Activated naive CD4-positive, alpha-beta T cell treated with anti-CD3 and anti-CD28 coated beads, Interleukin-2, amount 50 U/mL, for 72 hours (primary cell): ENCODE measurements at regions not wholly inside any gene's neighbourhood (a gene's known extent, or its start where the extent isn't known, plus 50 kb on each side); places are given as distances from the start of the nearest gene placed in this dataset.

Experiments
- ATAC-seq, 2 donors: fragments of 150-1000 bp; cut with Tn5 transposase; 2 replicates each; pipeline ENCODE4 v1.10.0; 2021; ENCODE audit warnings: mild to moderate bottlenecking in 2 of 2, moderate library complexity in 2 of 2
- DNase-seq, 2 donors: peaks; one replicate each; pipeline ENCODE4 v3.0.0; 2021 to 2022; ENCODE audit warnings: low spot score in 2 of 2
- H3K27ac Mint-ChIP-seq, 2 donors: one replicate each; pipeline ENCODE4 v1.8.0; 2022; ENCODE audit warnings: mild to moderate bottlenecking in 2 of 2, mixed read lengths in 2 of 2
- H3K36me3 Mint-ChIP-seq, 2 donors: one replicate each; pipeline ENCODE4 v1.8.0; 2022; ENCODE audit warnings: mixed read lengths in 2 of 2
- H3K9me3 Mint-ChIP-seq, 2 donors: one replicate each; pipeline ENCODE4 v1.8.0; 2022; ENCODE audit warnings: mixed read lengths in 2 of 2

DNA sequence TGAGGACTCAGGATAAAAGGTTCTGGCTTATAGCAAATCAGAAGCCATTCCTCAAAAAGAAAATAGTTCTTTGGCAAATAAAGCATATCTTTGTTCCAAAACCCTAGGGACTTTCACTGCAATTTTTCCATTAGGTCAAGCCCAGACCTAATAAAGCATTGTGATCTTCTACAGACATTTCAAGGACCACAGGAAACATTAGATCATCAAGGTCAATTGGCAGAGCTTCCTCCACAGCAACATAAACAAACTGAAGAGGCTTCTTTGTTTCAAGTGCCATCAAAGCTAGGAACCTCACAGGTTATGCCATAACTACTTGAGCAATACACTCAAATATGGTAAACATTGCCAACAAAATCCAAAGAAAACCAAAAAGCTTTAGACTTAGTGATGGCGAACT is 144.9 kb downstream of the ANXA5 start:
- ATAC-seq = no peak
- H3K27ac Mint-ChIP-seq = no peak overlapping the region
- peaks cover 0 to 3% of the 10 kb centered on the region in 2 donors for H3K9me3 Mint-ChIP-seq
- no peaks in the 10 kb centered on the region for H3K36me3 Mint-ChIP-seq
- no peak for DNase-seq

DNA sequence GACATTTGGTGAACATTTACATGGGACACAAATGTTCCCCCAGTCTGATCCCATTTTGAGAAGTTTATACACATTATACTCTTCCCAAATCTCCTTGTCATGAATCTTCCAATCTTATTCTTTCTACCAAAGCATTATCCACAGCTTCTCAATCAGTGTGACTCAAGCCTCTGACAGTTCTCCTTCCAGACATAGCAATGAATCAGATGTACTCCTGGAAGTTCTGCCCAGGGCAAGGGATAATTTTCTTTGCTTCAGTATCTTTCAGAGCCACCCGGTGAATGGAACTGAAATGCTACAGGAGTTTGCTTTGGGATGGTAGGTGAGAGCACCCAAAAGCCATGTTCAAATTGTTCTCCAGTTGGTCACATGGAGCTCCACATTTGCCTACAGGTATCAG is 145.5 kb downstream of the ANXA5 start:
- H3K27ac Mint-ChIP-seq = no peak overlapping the region
- DNase-seq = no peak
- no peak for ATAC-seq
- H3K9me3 Mint-ChIP-seq = peaks cover 0 to 3% of the 10 kb centered on the region in 2 donors
- no peaks in the 10 kb centered on the region for H3K36me3 Mint-ChIP-seq

DNA sequence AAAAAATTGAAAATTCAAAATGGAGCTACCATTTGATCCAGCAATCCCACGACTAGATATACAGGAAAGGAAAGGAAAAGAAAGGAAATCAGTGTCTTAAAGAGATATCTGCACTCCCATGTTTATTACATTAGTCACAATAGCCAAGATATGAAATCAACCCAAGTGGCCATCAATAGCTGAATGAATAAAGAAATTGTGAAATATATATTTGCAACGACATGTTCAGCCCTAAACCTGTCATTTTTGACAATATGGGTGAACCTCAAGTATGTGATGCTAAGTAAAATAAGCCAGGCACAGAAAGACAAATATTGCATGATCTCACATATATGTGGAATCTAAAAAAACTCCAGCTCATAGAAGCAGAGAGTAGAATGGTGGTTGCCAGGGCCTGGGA is 155.1 kb downstream of the ANXA5 start:
- Mint-ChIP-seq H3K27ac (no peak overlapping the region), H3K9me3 (no peaks in the 10 kb centered on the region), H3K36me3 (no peaks in the 10 kb centered on the region)
- DNase-seq = no peak
- no peak for ATAC-seq

DNA sequence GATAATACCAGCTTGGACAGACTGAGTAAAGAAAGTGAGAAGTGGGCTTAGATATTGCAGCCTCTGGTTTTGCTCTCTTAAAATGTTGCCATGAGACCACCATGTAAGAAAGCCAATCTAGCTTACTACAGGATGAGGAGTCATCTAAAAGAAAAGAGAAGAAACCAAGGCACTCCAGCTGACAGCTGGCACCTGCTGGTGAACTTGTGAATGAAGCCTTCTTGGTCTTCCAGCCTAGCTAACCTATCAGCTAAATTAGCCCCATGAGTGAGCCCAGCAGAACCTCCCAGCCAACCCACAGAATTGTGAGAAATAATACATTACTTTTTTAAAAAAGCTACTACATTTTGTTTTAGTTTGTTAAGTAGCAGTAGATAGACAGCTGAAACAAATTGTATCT is 154.5 kb upstream of the QRFPR start:
- Mint-ChIP-seq H3K27ac (no peak overlapping the region), H3K9me3 (no peaks in the 10 kb centered on the region)
- ATAC-seq = no peak

DNA sequence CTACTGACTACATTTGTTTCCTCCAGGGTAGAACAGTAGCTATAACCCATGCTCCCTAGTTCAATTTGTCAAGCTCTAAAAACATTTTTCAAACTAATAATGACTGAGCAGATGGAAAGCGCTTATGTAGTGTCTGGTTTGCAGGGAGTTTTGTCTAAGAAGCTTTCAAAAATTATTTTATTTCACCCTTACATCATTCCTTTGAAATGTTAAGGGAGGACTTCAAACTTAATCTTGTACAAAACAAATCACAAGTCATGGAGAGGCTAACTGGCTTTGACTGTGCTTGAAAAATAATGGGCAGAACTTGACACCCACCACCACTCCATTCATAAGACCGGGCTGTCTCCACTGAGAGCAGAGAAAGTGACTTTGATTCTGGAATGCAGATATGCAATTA is 153.4 kb upstream of the QRFPR start:
- no peaks in the 10 kb centered on the region for H3K36me3 Mint-ChIP-seq
- ATAC-seq (no peak), DNase-seq (no peak)
- H3K9me3 Mint-ChIP-seq = no peaks in the 10 kb centered on the region
- H3K27ac Mint-ChIP-seq = no peak overlapping the region

More for the DNA sequence above, 154.5 kb upstream of the QRFPR start:
- DNase-seq = no peak
- H3K36me3 Mint-ChIP-seq = no peaks in the 10 kb centered on the region

DNA sequence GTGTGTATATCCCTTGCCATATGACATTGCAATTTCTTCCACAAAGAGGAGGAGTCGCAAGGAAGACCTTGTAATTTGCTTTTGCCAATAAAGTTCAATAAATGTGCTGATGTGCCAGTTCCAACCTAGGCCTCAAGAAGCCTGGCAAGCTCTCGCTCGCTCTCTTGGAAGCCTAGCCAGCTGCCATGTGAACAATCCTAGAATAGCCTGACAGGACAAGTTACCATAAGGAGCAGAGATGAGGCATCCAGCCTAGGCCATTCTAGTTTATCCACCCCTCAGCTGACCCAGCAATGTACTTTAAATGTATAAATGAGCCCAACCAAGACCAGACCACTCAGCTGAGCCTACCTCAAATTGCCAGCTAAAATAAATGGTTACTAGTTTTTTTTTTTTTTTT is 145.7 kb upstream of the QRFPR start:
- DNase-seq = no peak
- Mint-ChIP-seq H3K36me3 (no peaks in the 10 kb centered on the region), H3K27ac (no peak overlapping the region), H3K9me3 (peaks cover 0 to 4% of the 10 kb centered on the region in 2 donors)
- no peak for ATAC-seq

DNA sequence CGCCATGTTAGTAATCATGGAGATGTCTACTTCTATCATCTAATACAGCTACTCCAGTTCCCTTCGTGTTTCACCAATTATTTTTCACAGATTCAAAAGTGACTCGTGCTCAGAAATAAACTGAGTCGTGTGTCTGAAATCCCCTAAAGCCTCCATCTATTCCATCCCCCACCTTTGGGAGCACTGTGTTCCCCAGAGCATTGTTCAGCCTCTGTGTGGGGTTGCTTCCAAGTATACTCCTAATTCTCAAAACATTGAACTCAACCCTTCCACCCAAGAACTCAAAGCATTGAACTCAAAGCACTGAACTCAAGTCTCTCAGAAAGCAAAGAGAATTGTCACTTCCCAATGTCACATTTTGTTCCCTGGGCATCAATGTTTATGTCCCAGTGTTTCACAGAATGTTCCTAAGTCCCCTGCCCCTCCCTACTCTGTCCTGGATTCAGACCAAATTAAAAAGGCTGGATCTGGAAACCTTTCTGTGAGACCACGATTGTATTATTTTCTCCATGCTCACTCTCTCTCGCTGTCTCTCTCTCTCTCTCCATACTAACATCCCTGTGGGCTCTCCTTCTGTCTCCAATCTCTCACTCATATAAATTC is 138.5 kb upstream of the QRFPR start:
- no peaks in the 10 kb centered on the region for H3K36me3 Mint-ChIP-seq
- H3K27ac Mint-ChIP-seq = no peak overlapping the region
- DNase-seq (no peak), ATAC-seq (no peak)
- H3K9me3 Mint-ChIP-seq = peaks cover 4 to 5% of the 10 kb centered on the region in 2 donors

DNA sequence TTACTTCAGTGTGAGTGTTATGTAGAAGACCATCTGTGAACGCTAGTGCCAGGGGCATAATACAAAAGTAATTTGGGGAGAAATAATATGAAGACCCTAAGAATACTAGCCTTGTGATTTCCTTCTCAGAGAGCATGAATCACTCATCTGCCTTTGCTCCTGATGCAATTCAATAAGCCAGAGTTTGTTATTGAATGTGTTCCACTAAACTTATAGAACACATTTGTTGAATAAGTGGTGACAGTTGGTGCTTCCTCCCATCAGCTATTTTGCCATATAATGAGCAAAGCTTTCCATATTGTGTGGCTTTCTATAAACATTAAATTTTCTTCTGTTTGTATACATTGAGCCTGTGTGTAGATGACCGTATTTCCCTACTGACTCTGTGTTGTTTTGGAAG is 136.4 kb upstream of the QRFPR start:
- Mint-ChIP-seq H3K9me3 (peaks cover 4 to 5% of the 10 kb centered on the region in 2 donors), H3K36me3 (no peaks in the 10 kb centered on the region), H3K27ac (no peak overlapping the region)
- DNase-seq (no peak), ATAC-seq (no peak)

DNA sequence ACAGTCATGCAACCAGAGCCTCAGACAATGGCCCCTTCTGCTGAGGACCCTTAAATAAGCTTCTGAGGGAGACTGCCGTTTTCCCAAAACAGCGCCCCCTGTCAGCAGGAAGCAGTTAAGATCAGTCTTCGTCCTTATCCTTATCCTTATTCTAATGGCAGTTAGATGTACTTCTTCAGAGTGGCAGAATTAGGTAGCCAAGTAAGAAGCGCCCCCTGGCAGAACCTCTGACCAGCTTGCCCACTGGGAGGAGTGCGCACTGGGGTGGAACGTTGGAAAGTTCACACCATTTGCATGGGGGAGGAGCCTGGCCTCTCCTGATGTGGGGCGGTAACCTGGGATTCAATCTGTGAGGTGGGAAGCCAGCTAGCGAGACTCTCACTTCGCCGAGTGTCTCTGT is 133.6 kb upstream of the QRFPR start:
- peaks cover 4 to 5% of the 10 kb centered on the region in 2 donors for H3K9me3 Mint-ChIP-seq
- no peak for DNase-seq
- H3K36me3 Mint-ChIP-seq = no peaks in the 10 kb centered on the region
- no peak overlapping the region for H3K27ac Mint-ChIP-seq
- no peak for ATAC-seq

DNA sequence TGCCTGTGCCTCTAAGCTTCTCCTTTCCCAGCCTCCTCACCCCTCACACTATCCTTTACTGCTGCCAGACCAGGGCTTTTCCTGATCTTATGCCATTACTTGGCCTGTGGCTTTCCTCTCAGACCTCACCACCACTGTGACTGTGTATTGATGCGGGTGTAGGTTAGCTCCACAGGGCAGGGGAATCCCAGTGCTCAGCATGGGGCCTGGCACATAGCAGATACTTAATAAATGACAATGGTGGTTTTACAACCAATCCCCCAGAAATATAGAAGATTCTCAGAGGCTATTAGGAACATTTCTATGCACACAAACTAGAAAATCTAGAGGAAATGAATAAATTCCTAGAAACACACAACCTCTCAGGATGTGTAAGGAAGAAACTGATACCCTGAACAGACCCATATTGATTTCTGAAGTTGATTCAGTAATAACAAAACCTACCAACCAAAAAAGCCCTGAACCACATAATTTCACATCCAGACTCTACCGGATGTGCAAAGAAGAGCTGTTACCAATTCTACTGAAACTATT is 129.6 kb upstream of the QRFPR start:
- DNase-seq (no peak), ATAC-seq (peak; percentile 56 to 90)
- H3K27ac Mint-ChIP-seq = peak overlapping the region in 1 of 2 donors; percentile 45
- H3K36me3 Mint-ChIP-seq = no peaks in the 10 kb centered on the region
- no peaks in the 10 kb centered on the region for H3K9me3 Mint-ChIP-seq

DNA sequence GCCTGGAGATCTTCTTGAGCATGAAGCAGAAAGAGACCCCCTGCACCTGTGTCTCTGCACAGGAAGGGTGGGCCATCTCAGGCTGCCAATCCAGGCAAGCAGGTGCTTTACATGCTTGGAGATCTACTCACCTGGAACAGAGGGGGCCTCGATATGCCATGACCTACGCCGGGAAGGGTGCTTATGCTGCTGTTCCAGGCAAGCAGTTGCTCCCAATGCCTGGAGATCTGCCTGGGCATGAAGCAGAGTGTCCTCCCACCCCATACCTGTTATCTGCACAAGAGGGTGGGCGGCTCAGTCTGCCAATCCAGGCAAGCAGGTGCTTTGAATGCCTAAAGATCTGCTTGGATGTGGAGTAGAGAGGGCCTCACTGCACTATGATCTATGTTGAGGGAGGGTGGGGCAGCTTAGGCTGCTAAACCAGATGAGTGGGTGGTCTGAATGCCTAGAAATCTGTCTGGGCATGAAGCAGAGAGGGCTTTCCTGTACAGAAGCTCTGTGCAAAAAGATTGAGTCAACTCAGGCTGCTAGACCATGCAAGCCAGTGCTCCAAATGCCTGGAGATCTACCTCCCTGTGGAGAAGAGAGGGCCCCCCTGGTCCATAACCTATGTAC is 104.5 kb upstream of the QRFPR start:
- ATAC-seq (no peak), DNase-seq (no peak)
- H3K36me3 Mint-ChIP-seq = no peaks in the 10 kb centered on the region
- no peak overlapping the region for H3K27ac Mint-ChIP-seq
- H3K9me3 Mint-ChIP-seq = no peaks in the 10 kb centered on the region

DNA sequence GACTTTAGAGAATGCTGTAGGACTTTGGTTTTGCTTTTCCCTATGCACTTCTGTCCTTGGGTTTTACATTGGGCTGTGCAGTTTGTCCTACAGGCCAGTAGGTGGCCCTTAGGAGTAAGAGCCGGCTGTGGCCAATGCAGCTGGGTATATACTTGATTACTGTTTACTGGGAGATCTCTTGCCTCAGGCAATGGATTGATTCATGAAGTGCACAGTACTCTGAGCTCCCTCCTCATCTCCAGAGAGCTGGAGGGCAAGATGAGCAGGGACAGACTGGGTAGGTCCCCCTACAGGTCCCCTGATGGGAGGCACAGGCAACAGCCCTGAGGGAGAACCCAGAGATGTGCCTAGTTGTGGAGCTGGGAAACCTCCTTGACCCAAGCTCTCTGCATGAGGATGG is 103.8 kb upstream of the QRFPR start:
- H3K27ac Mint-ChIP-seq = no peak overlapping the region
- ATAC-seq (peak; percentile 39 to 73), DNase-seq (peak in 1 of 2 donors; percentile 27)
- no peaks in the 10 kb centered on the region for H3K36me3 Mint-ChIP-seq
- H3K9me3 Mint-ChIP-seq = no peaks in the 10 kb centered on the region

DNA sequence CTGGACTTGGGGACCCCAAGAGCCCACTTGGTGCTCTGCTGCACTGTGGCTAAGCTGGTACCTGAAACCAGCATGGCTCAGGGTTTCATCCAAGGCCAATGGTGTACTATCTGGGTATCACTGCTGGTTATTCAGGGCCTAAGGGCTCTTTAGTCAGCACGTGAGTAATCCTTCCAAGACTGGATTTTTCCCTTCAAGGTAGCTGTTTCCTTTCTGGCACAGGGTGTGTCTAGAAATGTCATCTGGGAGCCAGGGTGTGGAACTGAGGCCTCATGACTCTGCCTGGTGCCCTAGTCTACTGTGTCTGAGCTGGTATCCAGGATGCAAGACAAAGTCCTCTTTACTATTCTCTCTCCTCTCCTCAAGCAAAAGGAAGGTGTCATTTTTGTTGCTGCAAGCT is 99.0 kb upstream of the QRFPR start:
- H3K36me3 Mint-ChIP-seq = no peaks in the 10 kb centered on the region
- no peak for ATAC-seq
- H3K27ac Mint-ChIP-seq = no peak overlapping the region
- H3K9me3 Mint-ChIP-seq = no peaks in the 10 kb centered on the region
- DNase-seq = no peak

DNA sequence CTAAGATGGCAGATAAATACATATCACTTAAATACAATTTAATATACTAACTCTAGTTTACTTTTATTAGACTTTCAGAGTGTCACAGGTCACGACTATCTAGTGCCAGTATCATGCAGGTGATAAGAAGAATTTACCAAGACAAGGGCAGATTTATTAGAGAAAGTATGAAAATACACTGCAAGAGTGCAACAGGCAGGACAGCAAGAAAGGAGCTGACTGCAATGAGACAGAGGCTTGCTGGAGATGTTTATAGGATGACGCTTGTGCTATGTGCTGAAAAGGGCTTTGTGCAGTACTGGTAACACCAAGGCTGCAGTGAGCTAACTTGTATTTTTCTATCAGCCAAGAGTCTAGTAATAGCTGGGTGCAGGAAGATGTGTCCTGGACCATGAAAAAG is 96.7 kb upstream of the QRFPR start:
- no peak for DNase-seq

DNA sequence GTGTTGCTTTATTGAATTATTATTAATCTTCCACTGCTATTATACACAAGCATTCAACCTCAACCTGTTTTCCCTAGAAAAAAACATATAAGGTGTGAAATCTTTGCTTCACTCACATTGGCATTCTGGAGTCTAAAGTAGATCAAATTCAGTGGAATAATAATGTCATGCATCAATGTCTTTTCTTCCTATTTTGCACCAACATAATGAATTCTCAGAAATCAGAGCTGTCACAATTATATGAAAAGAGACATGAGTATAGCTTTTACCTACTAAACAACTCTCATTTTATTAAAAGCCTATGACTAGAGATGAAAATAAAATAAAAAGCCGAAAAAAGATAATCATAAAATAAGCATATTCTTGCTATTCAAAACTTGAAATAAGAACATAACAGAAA is 96.3 kb upstream of the QRFPR start:
- ATAC-seq = no peak
- H3K27ac Mint-ChIP-seq = no peak overlapping the region
- H3K9me3 Mint-ChIP-seq = no peaks in the 10 kb centered on the region

More for the DNA sequence above, 96.7 kb upstream of the QRFPR start:
- no peak overlapping the region for H3K27ac Mint-ChIP-seq
- H3K9me3 Mint-ChIP-seq = no peaks in the 10 kb centered on the region
- no peaks in the 10 kb centered on the region for H3K36me3 Mint-ChIP-seq
- ATAC-seq = no peak

DNA sequence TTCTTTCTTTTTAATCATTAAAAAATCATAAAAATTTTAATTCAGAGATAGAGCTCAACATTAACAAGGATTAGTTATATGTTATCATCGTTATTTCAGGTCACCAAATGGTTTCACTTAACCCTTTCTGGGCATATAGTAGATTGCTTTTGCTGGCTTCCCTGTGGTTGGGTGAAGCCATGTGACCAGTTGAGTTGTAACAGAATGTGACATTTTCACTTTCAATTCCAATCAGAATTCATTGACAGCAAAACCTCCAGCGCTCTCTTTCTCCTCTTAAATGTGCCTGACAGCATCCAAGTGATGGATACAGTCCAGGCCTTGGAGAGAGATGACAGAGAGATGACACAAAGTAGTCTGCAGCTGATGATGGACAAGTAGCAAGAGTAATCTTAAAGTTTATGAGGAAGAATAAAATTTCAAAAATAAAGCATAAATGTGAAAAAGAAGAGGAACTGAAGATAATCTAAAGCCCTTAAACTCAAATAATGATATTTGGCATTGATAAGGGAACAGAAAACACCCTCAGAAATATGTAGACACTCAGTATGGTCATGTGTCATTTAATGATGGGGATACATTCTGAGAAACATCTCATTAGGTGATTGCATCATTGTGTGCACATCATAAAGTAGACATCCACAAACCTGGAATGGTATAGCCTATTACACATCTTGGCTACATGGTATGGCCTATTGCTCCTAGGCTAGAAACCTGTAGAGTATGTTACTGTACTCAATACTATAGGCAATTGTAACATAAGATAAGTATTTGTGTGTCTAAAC is 92.3 kb upstream of the QRFPR start:
- Mint-ChIP-seq H3K27ac (no peak overlapping the region), H3K36me3 (peaks cover 4 to 6% of the 10 kb centered on the region in 2 donors), H3K9me3 (peaks cover 4 to 5% of the 10 kb centered on the region in 2 donors)
- no peak for ATAC-seq
- DNase-seq = no peak

More for the DNA sequence above, 96.3 kb upstream of the QRFPR start:
- H3K36me3 Mint-ChIP-seq = no peaks in the 10 kb centered on the region
- no peak for DNase-seq

DNA sequence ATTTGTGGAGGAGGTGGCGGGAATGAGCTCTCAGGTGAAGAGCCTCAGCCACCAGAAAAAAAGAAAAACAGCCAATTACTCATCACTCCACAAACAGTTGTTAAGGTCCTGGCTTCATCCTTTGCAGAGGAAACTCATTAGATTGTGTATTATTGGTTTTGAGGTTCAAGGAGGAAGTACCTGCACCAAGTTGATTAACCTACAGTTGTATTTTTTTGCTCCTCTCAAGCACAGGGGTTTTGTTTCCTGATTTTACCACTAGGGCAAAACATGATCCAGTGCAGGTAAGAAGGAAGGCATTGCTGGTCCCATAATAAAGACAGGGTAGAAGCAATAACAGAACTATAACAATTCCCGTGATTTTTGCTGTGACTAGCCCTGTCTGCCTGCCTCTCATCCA is 84.0 kb upstream of the QRFPR start:
- DNase-seq = no peak
- Mint-ChIP-seq H3K27ac (no peak overlapping the region), H3K9me3 (peaks cover 5 to 18% of the 10 kb centered on the region in 2 donors), H3K36me3 (peaks cover 6 to 9% of the 10 kb centered on the region in 2 donors)
- peak in 1 of 2 donors; percentile 32 for ATAC-seq
